C4-2B (cell line): ENCODE measurements at regions not wholly inside any gene's neighbourhood (a gene's known extent, or its start where the extent isn't known, plus 50 kb on each side); places are given as distances from the start of the nearest gene placed in this dataset.

Source experiments
- H3K27ac ChIP-seq: fragments of 450-650 bp; 2 replicates; pipeline ENCODE4 v1.5.1; 2017
- CTCF ChIP-seq: fragments of 450-650 bp; conservative IDR thresholded peaks from 2 replicates; pipeline ENCODE4 v1.5.1; 2017; ENCODE audit warnings: mild to moderate bottlenecking
- ZFX ChIP-seq: fragments of 450-650 bp; IDR thresholded peaks from 2 replicates; pipeline ENCODE4 v1.6.1; 2017

GRCh38 chrX:104428231-104428630 lies 137.8 kb upstream of the IL1RAPL2 start:
- TF ChIP-seq CTCF = no peak
- no peak for TF ChIP-seq ZFX
- H3K27ac ChIP-seq = no peak overlapping the region

GRCh38 chrX:104427693-104428092 lies 138.3 kb upstream of the IL1RAPL2 start:
- TF ChIP-seq ZFX (no peak), CTCF (no peak)
- H3K27ac ChIP-seq = no peak overlapping the region

GRCh38 chrX:104427073-104427472 lies 138.9 kb upstream of the IL1RAPL2 start:
- TF ChIP-seq CTCF = no peak
- TF ChIP-seq ZFX = no peak
- H3K27ac ChIP-seq = no peak overlapping the region

- TF ChIP-seq CTCF (no peak), ZFX (no peak)
- no peak overlapping the region for H3K27ac ChIP-seq
These were observed 145.1 kb upstream of the IL1RAPL2 start for GRCh38 chrX:104420907-104421306.

- TF ChIP-seq CTCF = no peak
- no peak for TF ChIP-seq ZFX
- no peak overlapping the region for H3K27ac ChIP-seq
These were observed 146.1 kb upstream of the IL1RAPL2 start for GRCh38 chrX:104419926-104420325.

GRCh38 chrX:104419211-104419610 lies 146.8 kb upstream of the IL1RAPL2 start:
- H3K27ac ChIP-seq = no peak overlapping the region
- TF ChIP-seq ZFX = no peak
- no peak for TF ChIP-seq CTCF

- no peak overlapping the region for H3K27ac ChIP-seq
- TF ChIP-seq CTCF (no peak), ZFX (no peak)
These were observed 154.2 kb upstream of the IL1RAPL2 start for GRCh38 chrX:104411800-104412199.
